GM23338 (cell line): ENCODE measurements at regions not wholly inside any gene's neighbourhood (a gene's known extent, or its start where the extent isn't known, plus 50 kb on each side); places are given as distances from the start of the nearest gene placed in this dataset.

ENCODE experiments used
- ATAC-seq: fragments of 200-7000 bp; cut with Tn5 transposase; 3 replicates; pipeline ENCODE4 v1.9.1; 2020
- DNase-seq: peaks from one replicate; pipeline ENCODE4 v3.0.0-alpha.2; 2015; ENCODE audit warnings: low spot score
- H2AFZ ChIP-seq: fragments of 200-600 bp; sonication (generic); 2 replicates; pipeline ENCODE4 v1.8.0; 2016; ENCODE audit warnings: antibody characterized with exemption, mild to moderate bottlenecking, moderate library complexity
- H3F3A ChIP-seq: fragments of 200-600 bp; sonication (generic); replicated peaks from 2 replicates; pipeline ENCODE4 v1.8.0; 2017; ENCODE audit warnings: antibody characterized with exemption, mixed run types, low read depth
- H3K27ac ChIP-seq: fragments of 200-600 bp; sonication (generic); 2 replicates; pipeline ENCODE4 v1.6.1; 2016; ENCODE audit warnings: low read depth
- H3K27me3 ChIP-seq: fragments of 200-600 bp; sonication (generic); 2 replicates; pipeline ENCODE4 v1.8.0; 2016; ENCODE audit warnings: mild to moderate bottlenecking, mixed run types, moderate library complexity; ENCODE audit not compliant: insufficient read depth
- H3K36me3 ChIP-seq: fragments of 200-600 bp; sonication (generic); 2 replicates; pipeline ENCODE4 v1.8.0; 2016; ENCODE audit warnings: mild to moderate bottlenecking; ENCODE audit not compliant: insufficient read depth
- H3K4me1 ChIP-seq: fragments of 200-600 bp; sonication (generic); 2 replicates; pipeline ENCODE4 v1.8.0; 2016; ENCODE audit warnings: mild to moderate bottlenecking, moderate library complexity; ENCODE audit not compliant: insufficient read depth
- H3K4me2 ChIP-seq: fragments of 200-600 bp; sonication (generic); 2 replicates; pipeline ENCODE4 v1.7.1; 2017; ENCODE audit warnings: mixed run types
- H3K4me3 ChIP-seq: fragments of 200-600 bp; sonication (generic); 2 replicates; pipeline ENCODE4 v1.6.1; 2016; ENCODE audit warnings: mixed run types
- H3K79me2 ChIP-seq: fragments of 200-600 bp; sonication (generic); replicated peaks from 2 replicates; pipeline ENCODE4 v1.8.0; 2017; ENCODE audit warnings: mild to moderate bottlenecking; ENCODE audit not compliant: insufficient read depth
- H3K9me2 ChIP-seq: fragments of 200-600 bp; sonication (generic); 2 replicates; pipeline ENCODE4 v1.8.0; 2017; ENCODE audit not compliant: insufficient read depth
- H4K20me1 ChIP-seq: fragments of 200-600 bp; sonication (generic); replicated peaks from 2 replicates; pipeline ENCODE4 v1.8.0; 2017; ENCODE audit warnings: mild to moderate bottlenecking; ENCODE audit not compliant: insufficient read depth
- H3K27ac Mint-ChIP-seq: 2 replicates; pipeline ENCODE4 v1.8.0; 2020; ENCODE audit warnings: inconsistent platforms, mild to moderate bottlenecking, moderate library complexity, mixed read lengths
- H3K27me3 Mint-ChIP-seq: 3 replicates; pipeline ENCODE4 v1.8.0; 2022; ENCODE audit warnings: low read depth, mild to moderate bottlenecking, moderate library complexity, mixed read lengths, inconsistent platforms; ENCODE audit not compliant: insufficient read depth, poor library complexity
- H3K36me3 Mint-ChIP-seq: 3 replicates; pipeline ENCODE4 v1.8.0; 2021; ENCODE audit warnings: low read depth, mild to moderate bottlenecking, inconsistent platforms, moderate library complexity, mixed read lengths
- H3K4me1 Mint-ChIP-seq: 3 replicates; pipeline ENCODE4 v1.8.0; 2020; ENCODE audit warnings: mild to moderate bottlenecking, inconsistent platforms, mixed read lengths
- H3K4me3 Mint-ChIP-seq: 3 replicates; pipeline ENCODE4 v1.8.0; 2021; ENCODE audit warnings: moderate library complexity, mild to moderate bottlenecking, inconsistent platforms, mixed read lengths
- H3K9me3 Mint-ChIP-seq: 3 replicates; pipeline ENCODE4 v1.8.0; 2020; ENCODE audit warnings: moderate library complexity, mild to moderate bottlenecking, inconsistent platforms, mixed read lengths
- CREB1 ChIP-seq: fragments of 250-450 bp; sonication (Bioruptor Pico); IDR thresholded peaks from 2 replicates; pipeline ENCODE4 v1.5.0; 2020; ENCODE audit warnings: low read depth, mild to moderate bottlenecking, moderate library complexity
- EZH2 ChIP-seq: fragments of 200-600 bp; sonication (generic); IDR thresholded peaks from one replicate; pipeline ENCODE4 v1.8.0; 2017; ENCODE audit warnings: antibody characterized with exemption, mild to moderate bottlenecking, low read depth; ENCODE audit not compliant: unreplicated experiment
- EZH2phosphoT487 ChIP-seq: fragments of 200-600 bp; sonication (generic); IDR thresholded peaks from one replicate; pipeline ENCODE4 v1.8.1; 2018; ENCODE audit warnings: antibody characterized with exemption; ENCODE audit not compliant: unreplicated experiment
- JUNB ChIP-seq: IDR thresholded peaks from one replicate; pipeline ENCODE4 v1.6.1; 2016; ENCODE audit warnings: antibody characterized with exemption; ENCODE audit not compliant: unreplicated experiment
- NANOG ChIP-seq: IDR thresholded peaks from 2 replicates; pipeline ENCODE4 v1.6.1; 2016; ENCODE audit warnings: antibody characterized with exemption, borderline replicate concordance
- POLR2AphosphoS5 ChIP-seq: IDR thresholded peaks from 2 replicates; pipeline ENCODE4 v1.6.1; 2016; ENCODE audit warnings: antibody characterized with exemption, low read depth
- STAT1 ChIP-seq: IDR thresholded peaks from one replicate; pipeline ENCODE4 v1.6.1; 2016; ENCODE audit warnings: antibody characterized with exemption; ENCODE audit not compliant: unreplicated experiment
- ZNF114 ChIP-seq: fragments of 250-450 bp; sonication (Bioruptor Pico); IDR thresholded peaks from 2 replicates; pipeline ENCODE4 v1.5.0; 2020; ENCODE audit warnings: mild to moderate bottlenecking, moderate library complexity
- ZNF331 ChIP-seq: fragments of 250-450 bp; sonication (Bioruptor Pico); IDR thresholded peaks from 2 replicates; pipeline ENCODE4 v1.5.0; 2020; ENCODE audit warnings: low read depth, mild to moderate bottlenecking, moderate library complexity
- TF ChIP-seq, protein P1 (sequence below): IDR thresholded peaks from 2 replicates; pipeline ENCODE4 v1.6.1; 2016; ENCODE audit warnings: antibody characterized with exemption
- TF ChIP-seq, protein P2 (sequence below): fragments of 250-450 bp; sonication (Bioruptor Pico); IDR thresholded peaks from 2 replicates; pipeline ENCODE4 v1.5.0; 2020; ENCODE audit warnings: mild to moderate bottlenecking, moderate library complexity
- TF ChIP-seq, protein P3 (sequence below): IDR thresholded peaks from one replicate; pipeline ENCODE4 v1.6.1; 2018; ENCODE audit warnings: antibody characterized with exemption; ENCODE audit not compliant: unreplicated experiment
- TF ChIP-seq, protein P4 (sequence below), 2 experiments: fragments of 200-600 bp in 1 of 2; sonication (generic) in 1 of 2; conservative IDR thresholded peaks; 2 replicates each; pipeline versions ENCODE4 v1.5.1 to v1.6.1; 2016 to 2017; ENCODE audit warnings: antibody characterized with exemption in 2 of 2, low read depth in 2 of 2, mild to moderate bottlenecking in 2 of 2, moderate library complexity in 1 of 2

DNA sequence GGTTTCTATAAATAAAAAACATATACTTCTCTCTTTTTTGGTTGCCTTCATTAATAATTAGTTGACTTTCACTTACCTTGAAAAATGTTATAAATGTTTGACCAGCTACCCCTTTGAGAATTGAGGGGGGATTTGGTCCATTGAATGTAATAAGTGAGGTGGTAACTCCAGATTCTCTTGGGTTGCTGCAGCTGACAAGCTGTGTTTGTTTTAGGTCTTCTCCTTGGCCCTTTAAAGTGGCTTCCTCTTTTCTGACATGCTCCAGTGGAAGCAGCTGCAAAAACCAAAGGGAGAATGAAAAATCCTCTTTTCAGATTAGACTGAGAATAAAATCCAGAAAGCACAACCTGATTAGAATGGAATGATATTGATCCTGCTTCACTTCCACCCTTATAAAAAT lies 410.5 kb downstream of the TMEM38B start:
- H3K27ac ChIP-seq, result no peak overlapping the region
- H3K36me3 ChIP-seq, result no peaks in the 10 kb centered on the region
- TF ChIP-seq EZH2, result no peak
- TF ChIP-seq, protein P1, sequence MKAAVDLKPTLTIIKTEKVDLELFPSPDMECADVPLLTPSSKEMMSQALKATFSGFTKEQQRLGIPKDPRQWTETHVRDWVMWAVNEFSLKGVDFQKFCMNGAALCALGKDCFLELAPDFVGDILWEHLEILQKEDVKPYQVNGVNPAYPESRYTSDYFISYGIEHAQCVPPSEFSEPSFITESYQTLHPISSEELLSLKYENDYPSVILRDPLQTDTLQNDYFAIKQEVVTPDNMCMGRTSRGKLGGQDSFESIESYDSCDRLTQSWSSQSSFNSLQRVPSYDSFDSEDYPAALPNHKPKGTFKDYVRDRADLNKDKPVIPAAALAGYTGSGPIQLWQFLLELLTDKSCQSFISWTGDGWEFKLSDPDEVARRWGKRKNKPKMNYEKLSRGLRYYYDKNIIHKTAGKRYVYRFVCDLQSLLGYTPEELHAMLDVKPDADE, result no peak
- TF ChIP-seq EZH2phosphoT487, result no peak
- TF ChIP-seq, protein P2, sequence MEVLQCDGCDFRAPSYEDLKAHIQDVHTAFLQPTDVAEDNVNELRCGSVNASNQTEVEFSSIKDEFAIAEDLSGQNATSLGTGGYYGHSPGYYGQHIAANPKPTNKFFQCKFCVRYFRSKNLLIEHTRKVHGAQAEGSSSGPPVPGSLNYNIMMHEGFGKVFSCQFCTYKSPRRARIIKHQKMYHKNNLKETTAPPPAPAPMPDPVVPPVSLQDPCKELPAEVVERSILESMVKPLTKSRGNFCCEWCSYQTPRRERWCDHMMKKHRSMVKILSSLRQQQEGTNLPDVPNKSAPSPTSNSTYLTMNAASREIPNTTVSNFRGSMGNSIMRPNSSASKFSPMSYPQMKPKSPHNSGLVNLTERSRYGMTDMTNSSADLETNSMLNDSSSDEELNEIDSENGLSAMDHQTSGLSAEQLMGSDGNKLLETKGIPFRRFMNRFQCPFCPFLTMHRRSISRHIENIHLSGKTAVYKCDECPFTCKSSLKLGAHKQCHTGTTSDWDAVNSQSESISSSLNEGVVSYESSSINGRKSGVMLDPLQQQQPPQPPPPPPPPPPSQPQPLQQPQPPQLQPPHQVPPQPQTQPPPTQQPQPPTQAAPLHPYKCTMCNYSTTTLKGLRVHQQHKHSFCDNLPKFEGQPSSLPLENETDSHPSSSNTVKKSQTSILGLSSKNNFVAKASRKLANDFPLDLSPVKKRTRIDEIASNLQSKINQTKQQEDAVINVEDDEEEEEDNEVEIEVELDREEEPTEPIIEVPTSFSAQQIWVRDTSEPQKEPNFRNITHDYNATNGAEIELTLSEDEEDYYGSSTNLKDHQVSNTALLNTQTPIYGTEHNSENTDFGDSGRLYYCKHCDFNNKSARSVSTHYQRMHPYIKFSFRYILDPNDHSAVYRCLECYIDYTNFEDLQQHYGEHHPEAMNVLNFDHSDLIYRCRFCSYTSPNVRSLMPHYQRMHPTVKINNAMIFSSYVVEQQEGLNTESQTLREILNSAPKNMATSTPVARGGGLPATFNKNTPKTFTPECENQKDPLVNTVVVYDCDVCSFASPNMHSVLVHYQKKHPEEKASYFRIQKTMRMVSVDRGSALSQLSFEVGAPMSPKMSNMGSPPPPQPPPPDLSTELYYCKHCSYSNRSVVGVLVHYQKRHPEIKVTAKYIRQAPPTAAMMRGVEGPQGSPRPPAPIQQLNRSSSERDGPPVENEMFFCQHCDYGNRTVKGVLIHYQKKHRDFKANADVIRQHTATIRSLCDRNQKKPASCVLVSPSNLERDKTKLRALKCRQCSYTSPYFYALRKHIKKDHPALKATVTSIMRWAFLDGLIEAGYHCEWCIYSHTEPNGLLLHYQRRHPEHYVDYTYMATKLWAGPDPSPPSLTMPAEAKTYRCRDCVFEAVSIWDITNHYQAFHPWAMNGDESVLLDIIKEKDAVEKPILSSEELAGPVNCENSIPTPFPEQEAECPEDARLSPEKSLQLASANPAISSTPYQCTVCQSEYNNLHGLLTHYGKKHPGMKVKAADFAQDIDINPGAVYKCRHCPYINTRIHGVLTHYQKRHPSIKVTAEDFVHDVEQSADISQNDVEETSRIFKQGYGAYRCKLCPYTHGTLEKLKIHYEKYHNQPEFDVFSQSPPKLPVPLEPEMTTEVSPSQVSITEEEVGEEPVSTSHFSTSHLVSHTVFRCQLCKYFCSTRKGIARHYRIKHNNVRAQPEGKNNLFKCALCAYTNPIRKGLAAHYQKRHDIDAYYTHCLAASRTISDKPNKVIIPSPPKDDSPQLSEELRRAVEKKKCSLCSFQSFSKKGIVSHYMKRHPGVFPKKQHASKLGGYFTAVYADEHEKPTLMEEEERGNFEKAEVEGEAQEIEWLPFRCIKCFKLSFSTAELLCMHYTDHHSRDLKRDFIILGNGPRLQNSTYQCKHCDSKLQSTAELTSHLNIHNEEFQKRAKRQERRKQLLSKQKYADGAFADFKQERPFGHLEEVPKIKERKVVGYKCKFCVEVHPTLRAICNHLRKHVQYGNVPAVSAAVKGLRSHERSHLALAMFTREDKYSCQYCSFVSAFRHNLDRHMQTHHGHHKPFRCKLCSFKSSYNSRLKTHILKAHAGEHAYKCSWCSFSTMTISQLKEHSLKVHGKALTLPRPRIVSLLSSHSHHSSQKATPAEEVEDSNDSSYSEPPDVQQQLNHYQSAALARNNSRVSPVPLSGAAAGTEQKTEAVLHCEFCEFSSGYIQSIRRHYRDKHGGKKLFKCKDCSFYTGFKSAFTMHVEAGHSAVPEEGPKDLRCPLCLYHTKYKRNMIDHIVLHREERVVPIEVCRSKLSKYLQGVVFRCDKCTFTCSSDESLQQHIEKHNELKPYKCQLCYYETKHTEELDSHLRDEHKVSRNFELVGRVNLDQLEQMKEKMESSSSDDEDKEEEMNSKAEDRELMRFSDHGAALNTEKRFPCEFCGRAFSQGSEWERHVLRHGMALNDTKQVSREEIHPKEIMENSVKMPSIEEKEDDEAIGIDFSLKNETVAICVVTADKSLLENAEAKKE (CRISPR knock-in tag), result no peak
- no peak for TF ChIP-seq CREB1 (CRISPR knock-in tag)
- TF ChIP-seq POLR2AphosphoS5, result no peak
- TF ChIP-seq ZNF114 (CRISPR knock-in tag), result no peak
- no peak for TF ChIP-seq ZNF331 (CRISPR knock-in tag)
- no peak for TF ChIP-seq NANOG
- no peak for TF ChIP-seq JUNB
- no peak for TF ChIP-seq STAT1
- TF ChIP-seq, protein P3, sequence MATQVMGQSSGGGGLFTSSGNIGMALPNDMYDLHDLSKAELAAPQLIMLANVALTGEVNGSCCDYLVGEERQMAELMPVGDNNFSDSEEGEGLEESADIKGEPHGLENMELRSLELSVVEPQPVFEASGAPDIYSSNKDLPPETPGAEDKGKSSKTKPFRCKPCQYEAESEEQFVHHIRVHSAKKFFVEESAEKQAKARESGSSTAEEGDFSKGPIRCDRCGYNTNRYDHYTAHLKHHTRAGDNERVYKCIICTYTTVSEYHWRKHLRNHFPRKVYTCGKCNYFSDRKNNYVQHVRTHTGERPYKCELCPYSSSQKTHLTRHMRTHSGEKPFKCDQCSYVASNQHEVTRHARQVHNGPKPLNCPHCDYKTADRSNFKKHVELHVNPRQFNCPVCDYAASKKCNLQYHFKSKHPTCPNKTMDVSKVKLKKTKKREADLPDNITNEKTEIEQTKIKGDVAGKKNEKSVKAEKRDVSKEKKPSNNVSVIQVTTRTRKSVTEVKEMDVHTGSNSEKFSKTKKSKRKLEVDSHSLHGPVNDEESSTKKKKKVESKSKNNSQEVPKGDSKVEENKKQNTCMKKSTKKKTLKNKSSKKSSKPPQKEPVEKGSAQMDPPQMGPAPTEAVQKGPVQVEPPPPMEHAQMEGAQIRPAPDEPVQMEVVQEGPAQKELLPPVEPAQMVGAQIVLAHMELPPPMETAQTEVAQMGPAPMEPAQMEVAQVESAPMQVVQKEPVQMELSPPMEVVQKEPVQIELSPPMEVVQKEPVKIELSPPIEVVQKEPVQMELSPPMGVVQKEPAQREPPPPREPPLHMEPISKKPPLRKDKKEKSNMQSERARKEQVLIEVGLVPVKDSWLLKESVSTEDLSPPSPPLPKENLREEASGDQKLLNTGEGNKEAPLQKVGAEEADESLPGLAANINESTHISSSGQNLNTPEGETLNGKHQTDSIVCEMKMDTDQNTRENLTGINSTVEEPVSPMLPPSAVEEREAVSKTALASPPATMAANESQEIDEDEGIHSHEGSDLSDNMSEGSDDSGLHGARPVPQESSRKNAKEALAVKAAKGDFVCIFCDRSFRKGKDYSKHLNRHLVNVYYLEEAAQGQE, result no peak
- TF ChIP-seq, protein P4, sequence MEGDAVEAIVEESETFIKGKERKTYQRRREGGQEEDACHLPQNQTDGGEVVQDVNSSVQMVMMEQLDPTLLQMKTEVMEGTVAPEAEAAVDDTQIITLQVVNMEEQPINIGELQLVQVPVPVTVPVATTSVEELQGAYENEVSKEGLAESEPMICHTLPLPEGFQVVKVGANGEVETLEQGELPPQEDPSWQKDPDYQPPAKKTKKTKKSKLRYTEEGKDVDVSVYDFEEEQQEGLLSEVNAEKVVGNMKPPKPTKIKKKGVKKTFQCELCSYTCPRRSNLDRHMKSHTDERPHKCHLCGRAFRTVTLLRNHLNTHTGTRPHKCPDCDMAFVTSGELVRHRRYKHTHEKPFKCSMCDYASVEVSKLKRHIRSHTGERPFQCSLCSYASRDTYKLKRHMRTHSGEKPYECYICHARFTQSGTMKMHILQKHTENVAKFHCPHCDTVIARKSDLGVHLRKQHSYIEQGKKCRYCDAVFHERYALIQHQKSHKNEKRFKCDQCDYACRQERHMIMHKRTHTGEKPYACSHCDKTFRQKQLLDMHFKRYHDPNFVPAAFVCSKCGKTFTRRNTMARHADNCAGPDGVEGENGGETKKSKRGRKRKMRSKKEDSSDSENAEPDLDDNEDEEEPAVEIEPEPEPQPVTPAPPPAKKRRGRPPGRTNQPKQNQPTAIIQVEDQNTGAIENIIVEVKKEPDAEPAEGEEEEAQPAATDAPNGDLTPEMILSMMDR (conservative IDR thresholded peaks at IDR 0.05; ENCODE audit: low read depth in 2 of 2), result no peak
- DNase-seq, result no peak
- Mint-ChIP-seq H3K27ac (no peak overlapping the region), H3K27me3 (peaks cover 3% of the 10 kb centered on the region), H3K4me3 (no peak overlapping the region), H3K9me3 (no peaks in the 10 kb centered on the region), H3K36me3 (no peaks in the 10 kb centered on the region), H3K4me1 (no peaks in the 10 kb centered on the region)
- H2AFZ ChIP-seq, result no peak overlapping the region
- H3K27me3 ChIP-seq, result no peaks in the 10 kb centered on the region
- no peak for ATAC-seq
- no peak overlapping the region for H3K4me2 ChIP-seq
- no peaks in the 10 kb centered on the region for H3F3A ChIP-seq
- H3K4me3 ChIP-seq, result no peak overlapping the region
- H3K9me2 ChIP-seq, result peaks cover 5% of the 10 kb centered on the region; the same call in 1 of the 2 replicates
- no peaks in the 10 kb centered on the region for H3K79me2 ChIP-seq
- H4K20me1 ChIP-seq, result no peaks in the 10 kb centered on the region
- no peaks in the 10 kb centered on the region for H3K4me1 ChIP-seq
